Inflammatory macrophage treated with lipopolysaccharide for 4 hours (primary cell): ENCODE measurements at regions not wholly inside any gene's neighbourhood (a gene's known extent, or its start where the extent isn't known, plus 50 kb on each side); places are given as distances from the start of the nearest gene placed in this dataset.
A peak's percentile ranks its signal among the peaks of the same experiment; 100 is the strongest.

Experiments
- DNase-seq: peaks from one replicate; pipeline ENCODE4 v3.0.0-alpha.2; 2020

DNA sequence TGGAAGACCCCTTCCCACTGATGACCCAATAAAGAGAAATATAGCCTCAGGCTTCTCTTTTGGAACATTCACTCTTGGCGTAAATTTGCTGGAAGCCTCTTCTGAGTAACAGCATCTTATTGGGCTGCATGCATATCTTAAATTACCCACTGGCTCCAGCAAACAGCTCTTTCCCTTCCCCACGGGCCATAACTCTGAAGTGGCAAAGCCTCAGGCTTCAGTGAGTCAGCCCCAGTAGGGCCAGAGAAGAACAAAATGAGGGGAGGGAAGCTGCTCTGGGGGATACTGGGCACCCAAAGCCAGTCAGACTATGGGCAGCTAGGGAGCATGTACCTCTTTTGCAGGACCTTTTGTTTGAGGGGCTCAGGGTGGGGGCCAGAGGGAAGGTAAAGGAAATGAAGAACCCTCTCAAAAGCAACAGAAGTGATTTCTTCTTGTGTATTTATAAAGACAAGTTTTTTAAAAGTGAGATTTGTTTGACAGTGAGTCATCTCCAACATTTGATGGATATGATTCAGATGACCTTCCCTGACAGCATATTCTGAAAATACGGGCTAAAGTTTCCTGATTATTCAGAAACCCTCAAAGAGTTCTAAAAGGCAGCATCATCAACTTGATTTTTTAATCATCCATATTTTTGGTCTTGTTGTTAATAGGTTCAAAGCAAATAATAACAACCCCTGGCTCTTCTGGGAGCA, 203.4 kb downstream of the KIF18A start:
- DNase-seq: no peak

DNA sequence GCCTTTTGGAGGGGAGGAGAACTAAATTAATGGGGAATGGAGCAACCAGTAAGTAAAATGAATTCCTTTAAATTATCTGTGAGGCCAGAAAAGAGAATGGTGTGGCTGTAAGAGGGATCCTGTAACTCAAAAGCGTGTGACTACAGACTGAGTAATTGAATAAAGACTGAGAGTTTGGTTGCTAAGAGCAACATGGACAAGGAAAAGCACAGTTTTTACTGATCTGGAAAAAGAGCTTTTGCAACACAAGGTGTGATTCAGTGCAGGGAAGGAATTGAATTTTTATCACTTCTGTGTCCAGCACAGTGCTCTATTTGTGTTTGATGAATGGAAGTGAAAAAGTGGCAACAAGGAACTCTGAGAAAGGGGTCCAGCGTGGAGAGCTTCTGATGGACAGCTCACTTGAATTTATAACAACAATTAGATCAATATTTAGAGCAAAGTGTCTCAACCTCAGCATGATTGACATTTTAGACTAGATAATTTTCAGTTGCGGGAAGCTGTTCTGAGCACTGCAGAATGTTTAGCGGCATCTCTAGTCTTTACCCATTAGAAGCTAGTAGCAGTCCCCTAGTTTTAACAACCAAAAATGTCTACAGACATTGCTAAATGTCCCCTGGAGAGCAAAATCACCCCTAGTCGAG, 202.8 kb upstream of the BDNF start:
- no peak for DNase-seq

DNA sequence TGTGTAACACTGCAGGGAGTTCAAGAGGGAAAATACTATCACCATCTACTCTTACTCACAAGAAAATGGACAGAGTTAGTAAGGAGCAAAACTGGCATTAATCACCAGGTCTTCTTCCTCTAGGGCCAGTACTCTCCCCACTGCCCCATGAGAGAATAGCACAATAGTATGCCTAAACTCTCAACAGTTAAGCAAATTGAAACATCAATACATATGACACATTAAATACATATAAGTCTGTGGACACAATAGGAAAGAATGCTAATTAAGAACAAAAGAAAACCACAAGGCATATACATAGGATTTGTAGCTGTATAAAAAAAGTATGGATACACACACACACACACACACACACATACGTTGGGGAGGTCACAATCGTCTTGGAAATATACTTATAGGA, 197.9 kb upstream of the BDNF start:
- DNase-seq: no peak

DNA sequence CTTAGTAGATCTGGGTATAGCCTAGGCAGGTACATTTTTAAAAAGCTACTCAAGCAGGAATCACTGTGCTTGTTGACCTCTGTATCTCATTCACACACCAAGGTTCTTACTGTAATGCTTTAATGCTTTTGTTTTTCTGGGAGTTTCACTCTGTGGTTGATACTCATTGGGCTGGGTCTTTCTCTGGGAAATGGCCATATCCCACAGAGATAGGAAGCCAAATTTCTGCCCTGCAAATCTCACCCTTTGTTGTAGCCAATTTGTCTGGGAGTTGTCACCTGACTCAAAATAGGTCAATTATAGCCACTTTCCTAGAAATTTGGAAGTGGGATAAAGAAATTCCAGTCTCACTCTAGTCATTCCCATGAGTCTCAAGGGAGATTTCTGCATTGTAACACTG, 195.8 kb upstream of the BDNF start:
- no peak for DNase-seq

DNA sequence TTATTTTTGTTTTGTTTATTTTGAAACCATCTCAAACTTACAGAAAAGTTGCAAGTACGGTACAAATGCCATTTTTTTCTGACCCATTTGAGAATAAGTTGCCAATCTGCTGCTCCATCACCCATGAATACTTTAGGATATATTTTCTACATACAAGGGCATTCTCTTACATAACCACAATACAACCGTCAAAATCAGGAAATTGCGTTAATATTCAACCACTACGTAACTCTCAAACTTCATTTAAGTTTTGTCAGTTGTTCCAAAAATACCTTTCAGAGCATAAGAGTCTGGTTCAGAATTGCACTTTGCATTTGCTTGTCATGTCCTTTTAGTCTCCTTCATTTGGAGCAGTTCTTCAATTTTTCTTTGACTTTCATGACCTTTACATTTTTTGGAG, 194.3 kb upstream of the BDNF start:
- DNase-seq: peak; percentile 1

DNA sequence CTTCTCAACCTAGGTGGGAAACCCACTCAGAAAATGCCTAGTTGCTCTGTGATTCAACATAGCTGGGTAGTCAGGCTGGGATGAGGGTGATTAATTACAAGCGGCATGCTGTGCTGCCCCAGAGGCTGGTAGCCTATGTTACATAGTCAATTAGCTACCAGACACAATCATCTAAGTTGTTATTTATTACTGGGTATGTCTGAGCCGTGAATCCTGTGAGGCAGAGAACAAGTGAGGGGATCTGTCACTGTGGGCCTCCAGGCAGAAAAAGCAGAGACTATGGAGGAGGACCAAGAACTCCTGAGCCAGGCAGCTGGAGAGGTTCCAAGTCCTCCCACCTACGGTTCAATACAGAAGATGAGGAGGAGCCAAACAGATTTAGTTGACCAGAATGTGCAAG, 186.6 kb upstream of the BDNF start:
- no peak for DNase-seq

DNA sequence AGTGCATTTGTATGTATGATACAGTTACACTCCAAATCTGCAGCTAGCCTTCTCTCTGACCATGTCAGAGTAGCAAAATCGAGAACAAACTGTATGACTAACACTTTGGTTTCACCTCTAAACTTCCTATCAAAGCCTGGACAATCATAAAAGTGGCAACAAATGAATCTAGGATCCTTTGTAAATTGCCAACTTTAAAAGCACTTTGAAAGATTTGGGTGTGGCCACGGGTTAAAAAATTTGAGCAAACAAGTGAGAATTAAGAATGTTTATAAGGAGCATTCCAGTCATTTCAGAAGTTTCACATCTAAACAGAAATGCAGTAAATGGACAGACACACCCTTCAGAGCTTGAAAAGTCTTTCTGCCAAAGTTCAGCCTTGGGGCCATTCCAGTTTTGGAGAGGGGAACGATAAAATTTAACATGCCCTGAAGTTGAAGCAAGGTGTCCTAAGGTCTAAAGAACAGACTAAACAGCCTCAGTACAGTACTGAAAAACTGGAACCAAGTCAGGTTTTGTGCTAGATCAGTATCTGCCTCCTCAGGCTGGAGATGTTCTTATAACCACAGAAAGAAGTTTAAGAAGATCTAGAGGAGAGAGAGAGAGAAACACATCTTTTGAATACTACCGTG, 181.9 kb upstream of the BDNF start:
- DNase-seq: no peak

DNA sequence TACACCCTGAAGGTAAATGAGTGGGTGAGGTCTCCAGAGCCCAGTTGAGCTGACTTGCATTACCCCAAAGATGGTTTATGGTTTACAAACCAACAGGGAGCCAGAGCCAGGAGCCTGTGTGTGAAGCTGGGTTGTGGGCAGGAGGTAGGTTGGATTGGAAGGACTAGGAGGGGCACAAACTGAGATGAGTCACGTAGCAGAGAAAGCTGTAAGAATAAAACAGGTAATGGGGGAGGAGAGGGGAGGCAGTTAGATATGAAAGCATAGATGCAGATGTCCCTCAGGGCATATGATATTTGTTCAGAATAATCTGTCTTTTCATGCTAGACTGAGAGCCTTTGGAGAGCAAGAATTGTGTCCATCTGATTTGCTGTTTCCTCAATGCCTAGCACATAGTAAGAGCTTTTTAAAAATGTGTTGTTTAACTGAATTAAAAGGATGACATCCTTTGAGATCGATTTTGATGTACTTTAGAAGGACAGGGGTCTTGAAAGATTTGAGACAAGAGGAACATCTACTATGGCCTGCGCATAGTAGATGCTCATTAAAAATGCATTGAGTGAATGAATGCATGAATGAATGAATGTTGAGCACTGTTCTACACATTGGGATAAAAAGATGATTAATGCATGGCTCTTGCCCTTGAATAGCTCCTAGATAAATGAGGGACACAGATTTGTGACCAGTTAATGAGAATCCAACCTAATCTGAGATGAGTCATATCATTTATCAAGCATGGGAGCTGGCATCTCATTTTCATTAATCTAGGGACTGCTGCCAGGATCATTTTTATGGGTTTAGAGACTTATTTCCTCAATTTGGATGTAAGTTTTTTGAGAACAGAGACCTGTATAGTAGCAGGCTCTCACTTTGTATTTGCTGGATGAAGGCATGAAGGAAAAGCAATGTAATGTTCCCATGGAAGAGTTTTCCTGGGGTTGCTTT, 175.8 kb upstream of the BDNF start:
- no peak for DNase-seq

DNA sequence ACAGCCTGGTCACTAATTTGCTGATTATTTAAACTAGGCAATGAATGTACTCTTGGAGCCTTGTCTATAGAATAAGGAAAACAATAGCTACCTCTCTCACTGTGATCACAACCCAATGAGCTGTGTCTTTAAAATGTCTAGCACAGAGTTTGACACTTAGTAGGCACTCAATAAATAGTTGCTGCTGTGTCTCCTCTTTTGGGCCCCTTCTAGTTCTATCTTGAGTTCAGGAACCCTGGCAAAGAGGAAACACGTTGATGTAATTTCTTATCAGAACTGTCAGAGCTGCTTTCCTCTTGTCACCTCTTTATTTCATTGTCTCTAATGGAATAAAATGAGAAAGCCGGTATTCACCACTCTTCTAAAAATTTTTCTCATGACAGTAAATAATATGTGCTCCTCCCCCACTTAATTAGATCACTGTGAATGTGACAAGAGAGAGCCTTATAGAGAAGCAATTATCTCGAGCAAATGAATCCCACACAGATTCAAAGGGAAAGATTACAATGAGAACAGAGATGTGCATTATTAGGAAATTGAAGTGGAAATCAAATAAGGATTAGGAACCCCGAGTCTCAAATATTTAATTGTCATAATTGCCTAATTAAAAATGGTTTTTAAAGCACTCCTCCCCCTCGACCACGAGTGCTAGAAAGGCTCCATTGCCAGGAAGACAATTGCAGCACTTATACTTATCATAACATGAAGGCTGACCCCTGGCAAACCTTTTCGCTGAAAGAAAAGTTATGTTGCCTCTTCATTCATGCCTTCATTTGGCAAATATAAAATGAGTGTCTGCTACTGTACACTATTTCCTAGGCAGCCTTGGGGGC, 175.0 kb upstream of the BDNF start:
- DNase-seq: no peak

DNA sequence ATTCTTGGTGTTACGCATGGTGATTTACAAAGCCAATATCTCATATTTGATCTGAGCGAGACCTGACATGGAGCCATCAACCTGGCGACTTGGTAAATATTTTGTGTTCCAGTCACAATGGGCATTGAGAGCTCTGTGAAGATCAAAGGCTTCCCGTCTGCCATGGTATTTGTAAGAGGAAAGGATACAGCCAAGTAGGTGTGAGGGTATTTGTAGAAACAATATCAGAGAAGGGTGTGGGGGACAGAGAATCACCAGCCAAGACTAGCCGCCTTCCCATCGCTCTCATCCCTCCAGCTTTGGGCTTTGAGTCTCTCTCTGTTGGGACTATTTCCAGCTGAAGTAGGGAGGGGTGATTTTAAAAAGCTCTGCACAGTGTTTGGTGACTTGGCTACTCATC, 173.4 kb upstream of the BDNF start:
- DNase-seq: no peak

DNA sequence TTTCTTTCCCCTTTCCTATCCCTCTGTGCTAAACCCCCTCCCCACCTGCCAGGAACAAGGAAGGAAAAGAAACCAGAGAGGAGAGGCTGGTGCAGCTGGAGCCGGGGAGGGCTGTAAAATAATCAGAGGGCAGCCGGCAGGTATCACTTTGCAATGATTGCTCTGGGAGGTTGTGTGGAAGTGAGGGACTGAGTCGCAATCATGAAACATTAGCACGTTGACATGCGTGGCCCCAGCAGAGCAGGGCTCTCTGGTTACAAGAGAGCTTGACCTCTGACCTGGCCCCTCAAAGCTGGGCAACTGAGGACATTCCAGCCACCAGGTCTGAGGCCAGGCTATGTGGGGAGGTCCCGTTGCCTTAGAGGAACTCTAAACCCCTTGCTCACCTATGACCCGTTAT, 170.8 kb upstream of the BDNF start:
- no peak for DNase-seq

DNA sequence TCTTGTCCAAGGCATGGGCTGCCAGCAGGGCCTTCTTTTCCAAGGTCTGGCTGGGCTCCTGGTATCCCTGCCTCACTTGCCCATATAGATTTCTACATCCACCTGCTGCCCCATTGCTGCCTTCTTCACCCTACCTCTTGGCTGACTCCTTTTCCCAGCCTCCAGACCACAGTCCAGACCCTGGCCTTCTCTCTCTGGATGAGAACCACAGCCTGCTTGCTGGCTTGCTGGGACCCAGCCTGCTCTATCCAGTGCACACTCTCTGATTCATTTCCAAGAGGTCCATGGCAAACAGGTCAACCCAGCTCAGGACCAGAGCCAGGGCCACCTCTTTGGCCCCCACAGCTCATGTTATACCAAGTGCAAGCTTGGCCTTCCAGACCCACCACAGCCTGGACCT, 169.4 kb upstream of the BDNF start:
- DNase-seq: no peak

DNA sequence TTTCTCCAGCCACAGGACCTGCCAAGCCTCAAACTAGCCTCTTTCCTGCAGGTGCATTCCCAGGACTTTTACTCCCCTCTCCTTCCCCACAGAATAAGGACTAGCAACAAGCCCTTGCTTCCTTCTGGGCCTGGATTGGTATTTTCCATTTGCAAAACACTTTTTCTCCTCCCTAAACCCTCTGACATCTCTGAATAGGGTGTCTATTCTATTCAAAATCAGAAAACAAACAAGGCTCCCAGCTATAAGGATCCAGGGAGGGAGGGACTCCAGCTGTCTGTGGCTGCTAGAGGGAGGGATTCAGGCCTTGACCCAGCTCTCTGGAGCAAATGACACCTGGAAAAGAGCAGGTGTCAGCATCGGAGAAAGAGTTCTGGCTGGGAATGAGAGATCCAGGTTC, 168.5 kb upstream of the BDNF start:
- DNase-seq: no peak

DNA sequence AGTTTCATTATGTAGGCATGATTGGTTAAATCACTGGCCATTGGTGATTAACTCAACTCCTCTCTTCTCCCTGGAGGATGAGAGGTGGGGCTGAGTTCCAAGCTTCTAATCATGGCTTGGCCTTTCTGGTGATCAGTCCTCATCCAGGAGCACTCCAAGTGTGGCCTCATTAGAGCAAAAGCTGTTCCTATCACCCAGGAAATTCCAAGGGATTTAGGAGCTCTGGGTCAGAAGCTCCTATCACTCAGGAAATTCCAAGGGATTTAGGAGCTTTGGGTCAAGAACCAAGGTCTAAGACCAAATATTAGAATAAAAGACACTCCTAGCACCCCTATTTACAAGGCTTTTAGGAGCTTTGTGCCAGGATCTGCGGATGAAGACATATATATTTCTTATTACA, 168.0 kb upstream of the BDNF start:
- no peak for DNase-seq

DNA sequence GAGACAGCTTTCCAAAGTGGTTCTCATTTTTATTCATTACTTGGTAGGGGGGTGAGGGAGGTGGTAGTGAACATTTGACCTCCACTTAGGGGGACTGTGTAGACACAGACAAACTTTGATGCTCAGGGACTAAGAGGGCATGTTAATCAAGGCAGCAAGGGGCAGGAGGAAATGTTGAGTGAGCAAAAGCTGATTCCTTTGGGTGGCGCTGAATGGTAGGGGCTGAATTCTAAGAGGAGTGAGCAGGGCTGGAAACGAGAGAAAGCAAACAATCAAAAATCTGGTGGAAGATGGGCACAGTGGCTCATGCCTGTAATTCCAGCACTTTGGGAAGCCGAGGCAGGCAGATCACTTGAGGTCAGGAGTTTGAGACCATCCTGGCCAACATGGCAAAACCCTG, 164.8 kb upstream of the BDNF start:
- DNase-seq: no peak

DNA sequence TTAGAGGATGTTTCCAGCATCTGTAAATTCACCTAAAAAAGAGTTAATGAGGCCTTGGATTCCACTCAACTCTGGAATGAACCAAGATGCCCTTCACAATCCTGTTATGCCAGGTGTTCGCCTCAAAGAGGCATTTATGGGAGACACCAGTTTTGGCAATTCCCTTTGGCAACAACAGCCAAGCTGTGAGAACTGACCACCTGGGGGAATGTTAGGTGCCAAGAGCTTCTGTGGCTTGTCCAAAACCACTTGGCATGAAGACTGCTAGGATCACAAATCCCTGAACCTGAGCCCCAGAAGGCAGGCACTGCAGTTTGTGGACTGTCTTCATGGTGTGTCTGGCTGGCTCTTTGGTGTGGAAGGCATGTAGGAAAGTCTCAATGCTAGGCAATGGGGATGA, 164.4 kb upstream of the BDNF start:
- DNase-seq: no peak

DNA sequence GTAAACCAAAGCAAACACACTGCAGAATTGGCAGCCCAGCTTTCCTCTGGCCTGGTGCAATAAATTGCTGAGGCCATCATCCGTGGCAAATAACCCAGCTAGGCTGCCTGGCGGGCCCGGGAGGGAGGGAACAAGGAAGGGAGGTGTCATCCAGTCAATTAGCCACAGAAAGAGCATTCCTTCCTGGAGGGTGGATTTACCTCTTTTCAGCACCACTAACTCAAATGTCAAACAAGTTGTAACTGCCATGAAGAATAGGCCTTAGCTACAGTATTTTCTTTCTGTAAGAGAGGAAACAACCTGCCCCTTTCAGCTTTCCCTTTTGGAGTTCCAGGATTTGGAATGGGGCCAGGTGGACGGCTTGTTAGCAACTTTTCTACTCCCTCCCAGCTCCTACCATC, 163.8 kb upstream of the BDNF start:
- DNase-seq: no peak

DNA sequence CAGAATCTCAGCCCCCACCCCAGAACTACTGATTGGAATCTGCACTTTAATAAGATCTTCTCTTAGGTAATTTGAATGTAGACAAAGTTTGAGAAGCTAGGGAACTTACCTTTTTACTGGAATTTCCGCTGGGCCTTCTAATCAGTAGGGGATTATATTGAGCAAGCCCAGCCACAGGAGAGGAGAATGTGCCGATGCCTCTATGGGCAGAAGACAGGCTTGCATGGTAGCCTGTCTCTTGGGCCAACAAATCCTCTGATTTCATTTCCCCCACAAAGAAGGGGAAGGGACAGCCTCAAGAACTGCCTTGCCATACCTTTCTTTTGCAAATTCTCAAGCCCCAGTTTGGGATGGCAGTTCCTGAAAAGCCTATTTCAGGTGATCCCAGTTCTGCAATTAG, 163.4 kb upstream of the BDNF start:
- no peak for DNase-seq

DNA sequence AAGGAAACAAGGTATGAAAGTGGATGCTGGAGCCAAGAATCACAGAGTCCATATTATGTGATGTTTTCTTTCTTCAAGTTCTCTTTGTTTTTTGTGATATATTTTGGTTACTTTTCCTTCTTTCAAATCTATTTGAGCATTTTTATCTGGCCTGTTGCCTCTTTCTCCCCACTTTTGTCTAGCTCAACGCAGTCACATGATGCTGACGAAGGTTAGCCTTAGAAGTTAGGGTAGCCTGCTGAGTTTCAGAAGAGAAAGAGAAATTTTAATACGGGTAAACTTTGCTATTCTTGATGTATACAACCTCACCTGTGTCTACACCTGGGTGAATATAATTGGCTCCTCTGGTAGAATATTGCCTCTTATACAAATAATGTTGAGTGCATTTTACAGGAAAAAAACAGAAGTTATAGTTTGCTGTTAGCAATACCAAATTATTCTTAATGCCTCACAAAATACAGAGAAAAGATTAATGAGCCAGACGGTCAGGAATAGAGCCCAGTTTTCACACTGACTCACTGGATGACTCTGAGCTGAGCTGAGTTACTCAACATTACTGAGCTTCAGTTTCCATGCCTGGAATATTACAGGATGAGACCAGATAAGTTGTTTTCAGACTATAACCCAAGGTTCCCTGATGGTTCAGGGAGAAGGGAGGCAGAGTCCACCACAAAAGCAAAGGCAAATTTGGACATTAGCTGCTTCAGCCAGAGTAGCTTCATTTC, 161.6 kb upstream of the BDNF start:
- no peak for DNase-seq

DNA sequence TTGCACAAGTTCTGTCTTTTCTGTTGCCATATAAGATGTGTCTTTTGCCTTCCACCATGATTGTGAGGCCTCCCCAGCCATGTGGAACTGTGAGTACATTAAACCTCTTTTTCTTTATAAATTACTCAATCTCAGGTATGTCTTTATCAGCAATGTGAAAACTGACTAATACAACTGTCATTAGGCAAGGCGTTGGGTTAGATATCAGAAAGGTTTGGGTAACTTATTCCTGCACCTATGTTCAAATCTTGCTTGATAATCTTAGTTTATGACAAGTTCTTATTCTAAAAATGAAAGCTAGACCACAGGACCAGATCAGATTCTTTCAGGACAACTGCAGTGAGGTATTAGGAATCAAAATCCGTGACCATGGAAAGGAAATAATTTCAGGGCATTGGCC, 160.6 kb upstream of the BDNF start:
- DNase-seq: no peak

DNA sequence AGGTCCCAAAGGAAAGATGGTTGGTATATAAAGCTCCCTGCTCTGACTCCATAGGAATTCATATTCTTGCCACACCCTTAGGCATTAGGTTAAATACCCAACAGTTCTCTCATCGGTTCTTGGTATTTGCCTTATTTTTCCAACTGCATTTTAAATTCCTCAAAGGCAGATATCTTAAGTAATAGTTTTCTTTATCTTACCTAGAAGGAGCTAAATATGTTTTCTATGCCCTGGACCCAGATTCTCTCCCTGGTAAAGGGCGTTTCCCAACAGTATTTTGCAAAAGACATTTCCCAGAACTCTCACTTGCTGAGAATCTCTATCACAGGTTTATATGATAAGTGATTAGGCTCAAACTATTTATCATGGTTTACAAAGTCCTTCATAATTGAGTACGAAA, 158.6 kb upstream of the BDNF start:
- no peak for DNase-seq

DNA sequence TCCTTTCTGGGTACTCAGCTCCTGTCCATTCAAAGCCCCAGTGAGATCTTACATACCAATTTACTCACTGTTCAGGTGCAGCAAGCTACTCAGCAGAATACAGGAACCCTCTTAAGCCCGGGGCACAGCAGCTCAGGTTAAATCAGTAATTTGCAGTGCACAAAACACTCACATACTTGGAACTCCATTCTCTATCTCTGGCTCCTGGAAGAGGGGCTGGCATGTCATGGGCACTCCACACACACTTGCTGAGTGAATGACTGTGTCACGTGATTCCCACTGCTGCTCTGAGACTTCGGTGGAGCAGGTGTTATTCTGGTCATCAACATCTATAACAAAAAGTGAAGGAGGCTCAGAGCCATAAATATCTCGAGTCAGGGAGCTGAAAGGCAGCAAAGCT, 157.3 kb upstream of the BDNF start:
- no peak for DNase-seq
